ENCODE measurements at regions not wholly inside any gene's neighbourhood (a gene's known extent, or its start where the extent isn't known, plus 50 kb on each side); places are given as distances from the start of the nearest gene placed in this dataset.

DNA sequence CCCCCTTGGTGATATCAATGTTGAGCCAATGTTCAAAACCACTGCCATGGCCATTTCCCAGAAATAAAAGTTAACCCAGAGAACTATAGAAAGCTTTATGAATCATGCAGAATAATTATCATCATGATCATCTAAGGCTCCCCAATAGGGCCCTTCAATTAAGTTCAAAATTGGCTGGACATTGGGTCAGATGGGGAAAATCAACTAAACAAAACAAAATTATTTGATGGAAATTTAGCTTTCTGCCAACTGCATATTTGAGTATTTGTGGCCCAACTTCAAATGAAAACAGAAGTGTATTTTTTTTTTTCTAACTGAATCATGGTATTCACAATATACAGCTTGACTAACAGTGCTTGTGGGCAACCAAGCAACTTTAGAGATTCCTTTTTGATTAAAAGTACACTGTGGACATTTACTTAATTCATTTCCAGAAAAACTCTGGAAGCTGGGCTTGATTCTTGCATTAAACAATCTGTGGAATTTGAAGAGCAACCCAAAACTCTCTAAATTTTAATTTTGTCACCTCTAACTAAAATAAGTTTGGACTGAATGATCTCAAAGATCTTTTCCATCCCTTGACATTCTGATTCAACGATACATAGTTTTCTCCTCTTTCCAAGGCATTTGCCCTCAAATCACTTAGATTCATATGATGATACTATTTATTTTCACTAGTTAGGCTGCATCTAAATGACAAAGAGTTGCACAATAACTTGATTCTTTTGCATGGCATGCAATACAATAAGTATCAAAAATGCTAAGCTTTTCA lies 203.2 kb downstream of the AHR start:
- TF ChIP-seq, protein P1, sequence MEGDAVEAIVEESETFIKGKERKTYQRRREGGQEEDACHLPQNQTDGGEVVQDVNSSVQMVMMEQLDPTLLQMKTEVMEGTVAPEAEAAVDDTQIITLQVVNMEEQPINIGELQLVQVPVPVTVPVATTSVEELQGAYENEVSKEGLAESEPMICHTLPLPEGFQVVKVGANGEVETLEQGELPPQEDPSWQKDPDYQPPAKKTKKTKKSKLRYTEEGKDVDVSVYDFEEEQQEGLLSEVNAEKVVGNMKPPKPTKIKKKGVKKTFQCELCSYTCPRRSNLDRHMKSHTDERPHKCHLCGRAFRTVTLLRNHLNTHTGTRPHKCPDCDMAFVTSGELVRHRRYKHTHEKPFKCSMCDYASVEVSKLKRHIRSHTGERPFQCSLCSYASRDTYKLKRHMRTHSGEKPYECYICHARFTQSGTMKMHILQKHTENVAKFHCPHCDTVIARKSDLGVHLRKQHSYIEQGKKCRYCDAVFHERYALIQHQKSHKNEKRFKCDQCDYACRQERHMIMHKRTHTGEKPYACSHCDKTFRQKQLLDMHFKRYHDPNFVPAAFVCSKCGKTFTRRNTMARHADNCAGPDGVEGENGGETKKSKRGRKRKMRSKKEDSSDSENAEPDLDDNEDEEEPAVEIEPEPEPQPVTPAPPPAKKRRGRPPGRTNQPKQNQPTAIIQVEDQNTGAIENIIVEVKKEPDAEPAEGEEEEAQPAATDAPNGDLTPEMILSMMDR (IDR thresholded peaks at IDR 0.05; ENCODE audit: poor library complexity) = no peak
- TF ChIP-seq EZH2 (IDR thresholded peaks at IDR 0.05; ENCODE audit: borderline replicate concordance) = no peak
